ENCODE measurements at regions not wholly inside any gene's neighbourhood (a gene's known extent, or its start where the extent isn't known, plus 50 kb on each side); places are given as distances from the start of the nearest gene placed in this dataset.

DNA sequence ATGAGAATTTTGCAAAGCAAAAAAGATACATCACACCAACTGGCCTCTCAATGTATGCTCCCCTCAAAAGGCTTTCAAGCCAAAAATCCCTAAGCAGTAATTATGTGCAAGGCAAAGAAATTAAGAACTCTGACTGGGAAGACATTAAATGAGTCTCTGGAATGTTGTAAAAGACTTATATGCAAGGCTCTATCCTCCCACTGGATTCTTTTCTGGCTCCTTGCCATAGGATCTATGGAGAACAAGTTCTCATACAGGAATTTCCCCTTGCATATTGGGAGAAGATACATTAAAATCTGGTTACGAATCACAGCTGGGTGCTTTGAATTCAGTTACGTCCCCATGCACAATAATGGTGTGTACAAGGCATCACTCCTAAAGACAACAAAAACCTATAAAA is 73.4 kb upstream of the ATL2 start:
- DNase-seq (ENCODE audit: low spot score) = no peak

DNA sequence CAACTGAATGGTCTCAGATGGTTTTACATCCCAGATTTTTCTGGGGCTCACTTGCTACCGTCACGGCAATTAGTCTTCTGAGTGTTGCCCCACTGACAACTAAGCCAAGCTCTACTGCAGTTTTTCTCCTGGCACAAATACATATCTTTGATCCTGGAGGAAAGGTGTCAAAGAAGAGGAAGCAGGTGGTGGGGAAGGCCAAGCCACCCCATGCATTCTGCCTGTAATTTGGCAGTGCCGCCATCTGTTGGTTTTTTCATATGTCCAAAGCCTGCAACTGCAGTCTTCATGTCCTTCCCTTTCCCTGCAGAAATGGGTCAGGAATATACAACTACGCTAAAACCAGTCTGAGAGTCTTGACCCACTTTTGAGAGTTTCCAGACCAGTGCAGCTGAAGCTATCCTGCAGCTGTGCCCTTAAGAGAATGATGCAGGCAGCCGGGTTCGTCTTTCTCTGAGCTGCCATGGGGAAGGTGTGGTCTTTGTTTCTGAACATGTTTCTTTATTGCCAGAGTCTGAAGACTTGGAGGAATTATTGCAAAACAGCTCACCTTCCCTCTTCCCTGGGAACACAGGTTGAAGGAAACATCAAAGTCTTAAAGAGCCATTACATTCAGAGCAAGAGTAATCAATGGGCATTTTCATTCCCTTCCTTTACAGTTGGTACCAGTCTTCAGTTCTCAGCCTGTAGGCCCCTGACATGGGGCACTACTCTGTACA is 71.8 kb upstream of the ATL2 start:
- no peak for DNase-seq (ENCODE audit: low spot score)

DNA sequence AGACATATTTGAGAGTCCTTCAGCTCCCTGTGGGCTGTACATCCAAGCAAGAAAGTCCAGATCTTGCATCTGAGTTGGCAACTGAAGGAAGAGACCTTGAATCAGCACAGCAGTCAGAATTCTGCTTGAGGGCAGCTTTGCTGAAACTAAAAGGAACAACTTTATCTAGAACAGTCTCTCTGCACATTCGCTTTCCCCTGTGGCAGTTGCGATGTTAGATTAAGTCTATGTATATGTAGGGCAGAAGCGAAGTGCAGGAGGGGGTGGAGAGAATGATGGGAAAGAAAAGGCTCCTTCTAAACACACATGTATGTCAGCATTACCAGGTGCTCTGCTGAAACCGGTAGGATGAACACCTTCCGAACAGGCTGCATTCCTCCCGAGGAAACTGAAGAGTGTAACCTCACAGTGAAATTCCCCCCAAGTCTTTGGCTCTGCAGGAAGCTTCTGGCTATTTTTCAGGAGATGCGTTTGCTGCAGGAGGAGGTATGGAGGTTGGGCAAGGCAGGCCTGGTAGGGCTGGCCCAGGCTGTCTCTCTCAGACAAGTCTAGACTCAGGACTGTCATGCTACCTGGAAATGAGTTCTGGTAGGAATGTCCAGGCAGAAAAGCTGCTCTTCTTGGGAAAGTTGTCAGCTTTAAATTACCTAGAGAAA is 70.0 kb upstream of the ATL2 start:
- no peak for DNase-seq (ENCODE audit: low spot score)

DNA sequence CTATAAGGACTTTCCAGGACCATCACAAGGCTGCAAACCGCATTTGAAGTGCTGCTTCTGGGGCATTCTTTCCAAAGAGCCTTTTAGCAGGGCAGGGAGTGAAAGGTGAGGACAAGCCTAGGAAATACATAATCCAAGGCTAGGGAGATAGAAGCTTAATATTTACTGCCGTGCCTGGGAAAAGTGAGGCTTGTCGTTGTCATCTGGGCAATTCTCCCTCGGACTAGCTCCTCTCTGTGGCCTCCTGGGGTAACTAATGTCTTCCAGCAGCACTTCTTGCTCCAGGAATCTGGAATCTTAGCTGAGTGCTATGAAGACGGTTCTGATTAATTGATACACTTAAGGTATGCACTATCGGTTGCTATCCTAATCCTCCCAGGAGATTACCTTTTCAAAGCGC is 69.3 kb upstream of the ATL2 start:
- DNase-seq (ENCODE audit: low spot score) = no peak

DNA sequence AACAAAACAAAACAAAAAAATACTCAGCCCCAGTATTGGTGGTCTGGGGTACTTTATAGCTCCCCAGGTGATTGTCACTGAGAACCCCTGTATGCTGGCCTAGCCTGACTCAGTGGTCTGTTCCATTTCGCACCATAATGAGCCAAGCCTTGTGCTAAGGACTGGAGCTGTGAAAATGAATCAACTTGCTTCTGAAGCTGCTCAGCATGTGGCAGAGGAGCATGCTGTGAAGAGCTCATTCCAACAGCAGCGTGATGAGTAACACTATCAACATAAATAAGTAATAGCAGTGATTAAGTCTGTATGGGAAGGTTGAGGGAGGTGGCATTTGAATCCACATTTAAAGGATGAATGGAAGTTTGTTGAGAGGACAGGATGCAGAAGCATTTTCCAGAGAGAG is 67.2 kb upstream of the ATL2 start:
- DNase-seq (ENCODE audit: low spot score) = no peak

DNA sequence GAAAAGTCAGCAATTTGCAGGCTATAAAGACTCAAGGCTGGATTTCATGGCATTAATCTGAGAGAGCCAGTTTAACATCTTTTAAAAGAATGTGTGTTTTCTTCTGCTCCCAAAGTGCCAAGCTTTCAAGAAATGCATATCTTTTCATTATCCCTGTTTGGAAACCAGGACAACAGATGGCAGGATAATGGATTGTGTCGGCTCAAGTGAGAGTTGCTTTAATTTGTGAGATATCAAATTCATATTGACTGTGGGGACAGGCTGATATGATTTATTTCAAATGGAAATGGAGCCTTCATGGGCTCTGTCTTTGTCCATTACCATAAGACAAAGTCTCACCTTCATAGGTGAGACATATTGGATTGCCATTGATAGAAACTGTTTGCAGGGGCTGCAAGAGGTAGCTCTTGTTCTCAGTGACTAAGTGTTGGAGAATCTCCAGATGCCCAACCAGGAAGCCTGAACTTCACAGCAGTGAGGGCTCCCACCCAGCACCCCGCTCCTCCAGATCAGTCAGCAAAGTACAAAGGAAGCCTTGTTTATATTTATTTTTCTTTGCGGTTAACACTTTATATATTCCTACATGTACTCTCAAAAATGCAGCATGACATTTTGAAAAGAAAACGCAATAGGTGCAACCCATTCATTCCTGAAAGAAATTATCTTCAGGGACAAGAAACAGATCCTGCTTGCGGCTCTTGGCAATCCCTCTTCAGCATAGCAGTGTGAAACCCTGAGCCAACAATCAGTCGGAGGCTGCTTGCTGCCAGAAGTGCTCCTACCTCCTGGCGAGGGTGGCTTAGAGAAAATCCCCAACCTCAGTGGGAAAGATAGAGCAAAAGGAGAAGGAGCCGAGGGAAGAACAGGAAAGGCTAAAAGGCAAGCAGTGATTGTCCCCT is 65.8 kb upstream of the ATL2 start:
- no peak for DNase-seq (ENCODE audit: low spot score)

DNA sequence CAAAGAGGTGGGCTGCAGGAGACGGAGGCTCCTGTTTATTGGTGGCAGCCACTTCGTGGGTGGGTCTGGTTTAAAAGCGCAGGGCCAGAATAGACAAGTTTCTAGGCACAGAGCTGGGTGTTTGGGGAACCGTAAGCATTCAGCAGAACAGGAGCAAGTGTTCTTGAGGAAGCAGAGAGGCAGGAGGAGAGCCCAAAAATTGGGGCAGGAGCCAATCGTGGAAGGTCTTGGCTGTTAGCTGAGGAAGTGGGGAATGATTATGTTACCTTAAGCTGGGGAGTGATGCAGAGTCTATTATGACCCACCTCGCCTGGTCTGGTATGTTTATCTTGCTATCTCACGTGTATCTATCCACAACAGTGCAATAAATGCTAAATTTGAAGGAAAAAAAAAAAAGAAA is 64.3 kb upstream of the ATL2 start:
- DNase-seq (ENCODE audit: low spot score) = no peak

DNA sequence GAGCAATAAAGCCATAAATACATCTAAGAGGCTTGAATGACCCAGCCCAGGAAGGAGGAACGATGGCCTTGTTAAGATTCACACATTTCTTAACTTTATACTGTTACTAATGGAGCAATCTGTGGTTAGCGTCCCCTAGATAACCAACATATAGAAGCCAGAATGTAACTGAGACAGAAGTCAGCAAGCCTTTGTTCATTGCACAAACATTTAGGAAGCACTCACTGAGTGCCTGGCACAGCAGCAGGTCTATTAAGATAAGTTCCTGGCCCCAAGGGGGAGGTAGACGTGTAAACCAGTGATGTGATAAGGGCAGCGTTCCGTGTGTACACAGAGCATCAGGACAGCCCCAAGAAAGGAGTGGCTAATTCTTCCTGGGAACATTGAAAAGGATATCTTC is 63.6 kb upstream of the ATL2 start:
- DNase-seq (ENCODE audit: low spot score) = no peak

DNA sequence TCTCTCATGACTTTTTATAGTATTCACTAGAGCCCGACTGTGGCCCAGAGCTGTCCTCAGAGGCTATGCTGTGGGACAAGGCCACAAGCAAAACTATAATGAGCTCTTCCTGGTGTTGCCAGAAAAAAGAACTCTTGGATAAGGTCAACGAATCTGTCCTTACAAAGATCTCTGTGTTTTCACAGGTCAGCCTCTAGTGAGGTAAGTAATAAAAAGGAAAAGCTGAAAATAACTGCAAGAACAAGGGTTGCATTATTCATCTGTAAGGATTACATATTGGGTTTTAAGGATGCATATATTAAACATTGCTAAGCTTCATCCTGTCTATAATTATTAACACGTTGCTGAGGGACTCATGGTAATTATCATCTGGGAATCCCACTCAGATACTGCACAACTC is 62.8 kb upstream of the ATL2 start:
- no peak for DNase-seq (ENCODE audit: low spot score)

DNA sequence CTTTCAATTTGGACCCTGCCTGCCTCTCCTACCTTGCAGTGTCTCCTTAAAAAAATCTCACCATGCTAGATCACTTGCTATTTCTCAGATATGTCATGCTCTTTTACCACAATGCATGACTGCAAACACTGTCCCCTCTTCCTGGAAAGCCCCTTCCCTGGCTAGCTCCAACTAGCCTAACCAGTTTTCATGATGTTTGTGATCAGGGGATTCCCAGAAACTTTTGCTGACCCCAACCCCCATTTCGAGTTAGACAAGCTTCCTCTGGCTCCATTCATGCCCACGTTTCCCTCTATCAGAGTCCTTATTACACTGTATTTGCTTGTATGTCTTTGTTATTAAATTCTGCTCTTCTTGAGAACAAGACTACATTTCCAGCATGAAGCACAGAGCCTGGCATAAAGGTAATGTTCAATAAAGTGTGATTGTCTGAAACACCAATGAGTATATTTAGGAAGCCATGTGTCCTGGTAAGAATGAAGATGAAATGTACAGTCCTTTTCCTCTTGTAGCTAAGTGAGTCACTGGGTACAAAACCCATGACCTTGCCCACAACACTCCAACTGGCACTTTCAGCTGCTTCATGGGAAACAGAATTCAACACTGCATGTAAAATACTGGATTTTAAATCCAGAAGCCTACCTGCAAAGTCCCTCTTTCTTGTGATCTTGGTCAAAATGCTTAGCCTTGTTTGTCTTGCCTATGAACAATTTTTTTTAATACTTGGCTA is 62.0 kb upstream of the ATL2 start:
- DNase-seq (ENCODE audit: low spot score) = no peak

DNA sequence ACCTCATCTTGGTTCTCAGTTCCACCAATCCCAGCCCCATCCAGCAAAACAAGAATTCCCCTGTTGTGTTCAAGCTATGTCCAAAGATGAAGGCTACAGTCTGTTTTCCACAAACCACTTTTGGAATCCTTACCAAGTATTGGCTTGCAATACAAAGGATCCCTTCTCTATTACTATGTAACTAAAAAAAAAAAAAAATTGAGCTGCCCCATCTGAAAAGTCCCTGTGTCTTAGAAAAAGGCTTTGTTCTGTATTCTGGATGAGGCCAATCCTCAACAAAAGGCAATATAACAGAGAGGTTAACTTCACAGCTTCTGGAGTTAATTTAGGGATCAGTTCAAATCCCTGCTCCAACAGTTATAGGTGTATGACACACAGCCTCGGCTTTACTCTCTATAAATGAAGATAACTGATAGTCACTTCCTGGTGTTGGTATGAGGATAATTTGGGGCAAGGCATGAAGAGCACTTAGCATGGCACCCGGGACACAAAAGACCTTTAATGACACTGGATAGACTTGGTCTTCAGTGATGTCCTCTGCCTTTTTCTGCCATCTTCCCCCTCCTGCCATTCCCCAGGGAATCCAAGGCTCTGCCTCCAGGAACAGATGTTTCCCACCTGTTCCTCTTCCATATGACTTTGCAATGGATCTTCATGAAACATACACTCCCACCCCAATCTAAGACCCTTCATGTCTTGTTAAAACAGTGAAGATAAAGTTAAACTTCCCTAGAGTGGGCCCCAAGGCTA is 61.2 kb upstream of the ATL2 start:
- DNase-seq (ENCODE audit: low spot score) = no peak

DNA sequence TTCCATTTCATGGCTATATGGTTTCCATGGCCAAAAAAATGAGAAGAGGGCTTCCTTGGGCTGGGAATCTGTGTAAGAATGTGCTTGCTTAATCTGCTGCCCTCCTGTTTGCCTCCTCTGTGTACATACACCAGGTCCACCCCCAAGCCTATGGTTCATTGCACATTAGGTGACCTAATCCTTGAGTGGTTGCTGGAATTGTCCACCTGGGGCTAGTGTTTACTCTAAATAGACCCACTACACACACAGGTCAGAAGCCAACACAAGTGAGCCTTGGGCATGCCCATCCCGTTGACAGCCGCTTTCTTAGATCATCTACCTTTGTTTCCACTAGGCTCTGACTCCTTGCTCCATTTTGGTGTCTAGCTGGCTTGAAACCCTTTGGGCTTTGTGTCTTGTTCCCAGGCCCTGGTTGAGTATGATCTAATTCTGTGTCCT is 59.2 kb upstream of the ATL2 start:
- no peak for DNase-seq (ENCODE audit: low spot score)

DNA sequence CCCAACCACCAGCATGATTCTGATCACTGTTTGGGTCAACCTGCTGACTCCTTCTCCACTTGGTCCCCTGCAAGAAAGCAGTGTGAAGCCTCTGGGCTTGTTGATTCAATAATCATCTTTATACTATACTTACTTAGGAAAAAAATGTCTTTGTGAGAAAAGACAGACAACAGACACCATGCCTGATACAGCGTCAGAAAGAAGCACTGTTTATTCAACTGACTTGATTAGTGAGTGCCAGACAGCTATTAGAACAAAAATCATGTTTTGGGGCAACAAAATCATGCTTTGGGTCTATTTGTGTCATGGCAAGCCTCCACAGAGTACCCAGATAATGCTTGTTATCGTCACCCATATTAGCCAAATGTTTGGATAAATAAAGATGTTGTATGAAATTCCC is 58.7 kb upstream of the ATL2 start:
- no peak for DNase-seq (ENCODE audit: low spot score)

DNA sequence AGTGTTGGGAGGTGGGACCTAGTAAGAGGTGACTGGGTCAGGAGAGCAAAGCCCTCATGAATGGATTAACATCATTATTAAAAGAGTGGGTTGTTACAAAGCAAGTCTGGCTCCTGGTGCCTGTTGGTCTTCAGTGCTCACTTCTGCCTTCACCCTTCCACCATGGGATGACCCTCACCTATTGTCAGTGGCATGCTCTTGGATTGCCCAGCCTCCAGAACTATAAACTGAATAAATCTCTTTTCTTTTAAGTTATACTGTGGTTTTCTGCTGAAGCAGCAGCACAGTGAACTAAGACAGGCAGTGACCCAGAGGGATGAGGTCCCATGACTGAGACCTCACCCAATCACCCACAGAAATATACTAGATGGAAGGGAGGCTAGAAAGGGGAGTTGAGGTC is 57.5 kb upstream of the ATL2 start:
- no peak for DNase-seq (ENCODE audit: low spot score)

DNA sequence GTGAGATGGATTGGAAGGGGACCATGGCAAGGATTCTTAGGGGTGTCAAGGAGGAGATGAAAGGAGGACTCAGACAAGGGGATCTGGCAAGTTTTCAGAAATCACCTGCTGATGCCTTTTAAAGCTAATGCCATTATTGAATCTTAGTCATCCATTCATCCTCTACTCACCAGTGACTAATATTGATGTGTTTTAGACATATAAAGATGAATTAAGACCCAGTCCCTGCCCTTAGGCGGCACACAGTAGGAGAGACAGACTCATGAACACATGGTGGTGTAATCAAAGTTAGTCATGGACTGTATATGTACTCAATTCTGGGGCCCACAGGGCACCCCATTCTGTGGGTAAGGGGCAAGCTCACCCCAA is 56.5 kb upstream of the ATL2 start:
- DNase-seq (ENCODE audit: low spot score) = no peak

DNA sequence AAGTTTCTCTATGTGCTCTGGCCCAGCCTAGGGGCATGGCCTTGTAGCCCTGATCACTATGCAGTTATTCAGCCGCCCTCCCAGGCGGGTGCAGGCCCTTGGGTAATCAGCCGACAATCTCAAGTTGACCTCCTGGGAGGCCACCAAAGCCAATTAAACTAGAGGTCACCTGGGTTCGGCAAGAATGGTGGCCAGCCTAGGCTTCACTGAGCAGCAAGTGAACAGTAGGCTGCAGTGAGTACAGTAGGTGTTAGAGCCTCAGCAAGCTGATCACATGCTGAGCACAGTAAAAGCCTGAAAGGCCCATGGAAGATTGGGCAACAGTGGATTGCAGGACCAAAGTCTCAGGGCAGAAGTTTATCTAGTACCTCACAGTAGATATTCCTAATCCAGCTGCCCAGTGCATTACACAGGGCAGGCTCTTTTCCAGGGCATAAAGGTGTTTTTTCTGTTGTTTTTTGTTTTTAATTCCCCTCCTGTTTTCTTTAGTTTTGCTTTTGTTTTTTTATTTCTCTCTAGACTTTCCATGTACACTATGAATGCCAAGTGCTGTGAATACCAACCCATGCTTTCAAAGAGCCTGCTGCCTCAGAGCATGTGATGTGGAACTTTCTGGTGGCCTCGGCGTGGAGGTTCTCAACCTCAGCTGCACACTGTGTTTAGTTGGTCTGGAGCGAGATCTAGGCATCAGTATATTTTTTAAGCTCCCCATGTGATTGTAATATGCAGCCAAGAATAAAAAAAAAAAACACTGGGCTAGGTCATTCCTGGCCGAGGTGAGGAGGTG is 55.9 kb upstream of the ATL2 start:
- DNase-seq (ENCODE audit: low spot score) = no peak

DNA sequence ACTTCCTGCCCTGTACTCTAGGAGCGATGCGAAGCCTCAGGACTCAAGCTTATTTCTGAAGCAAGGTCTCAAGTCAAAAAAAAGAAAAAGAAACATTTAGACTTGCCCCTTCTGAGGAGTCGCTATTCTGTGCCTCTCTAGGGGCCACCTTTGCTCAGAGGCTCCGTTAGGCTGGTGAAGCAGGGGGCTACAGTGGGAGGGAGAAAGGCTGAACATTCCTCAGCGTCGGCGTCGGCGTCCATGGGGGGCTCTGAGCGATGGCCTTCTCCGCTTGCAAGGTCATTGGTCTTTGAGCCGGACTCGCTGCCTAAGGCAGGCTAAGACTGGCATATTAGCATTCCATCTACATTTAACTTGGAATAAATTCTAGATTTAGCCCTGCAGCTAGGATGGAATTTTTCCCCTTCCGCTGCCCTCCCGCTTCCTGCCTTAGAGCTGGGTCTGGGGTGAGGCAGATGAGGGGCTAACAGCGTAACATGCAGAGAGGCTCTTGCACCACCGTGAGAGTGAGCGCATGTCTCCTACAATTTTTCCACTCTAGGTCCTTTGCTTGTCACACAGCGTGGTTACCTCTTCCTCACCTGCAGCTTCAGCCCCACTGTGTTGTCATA is 53.6 kb upstream of the ATL2 start:
- DNase-seq (ENCODE audit: low spot score) = no peak

DNA sequence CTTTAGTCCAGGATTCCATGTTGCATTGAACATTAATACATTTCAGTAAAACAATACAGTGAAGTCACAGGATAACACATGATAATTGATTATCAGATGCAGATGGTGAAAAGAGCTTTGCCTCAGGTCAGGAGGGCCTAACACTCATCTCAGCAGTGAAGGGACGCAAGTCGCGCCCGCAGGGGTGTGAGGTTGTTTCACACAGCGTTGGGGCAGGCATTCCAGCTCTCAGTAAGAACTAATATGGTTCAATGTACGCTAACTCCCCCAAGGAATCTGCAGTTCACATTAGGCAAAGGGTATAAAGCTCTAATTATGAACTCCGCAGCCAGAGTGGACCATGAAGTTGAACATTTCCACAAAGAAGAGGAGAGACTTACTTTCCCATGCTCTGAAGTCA is 53.1 kb upstream of the ATL2 start:
- DNase-seq (ENCODE audit: low spot score) = no peak

DNA sequence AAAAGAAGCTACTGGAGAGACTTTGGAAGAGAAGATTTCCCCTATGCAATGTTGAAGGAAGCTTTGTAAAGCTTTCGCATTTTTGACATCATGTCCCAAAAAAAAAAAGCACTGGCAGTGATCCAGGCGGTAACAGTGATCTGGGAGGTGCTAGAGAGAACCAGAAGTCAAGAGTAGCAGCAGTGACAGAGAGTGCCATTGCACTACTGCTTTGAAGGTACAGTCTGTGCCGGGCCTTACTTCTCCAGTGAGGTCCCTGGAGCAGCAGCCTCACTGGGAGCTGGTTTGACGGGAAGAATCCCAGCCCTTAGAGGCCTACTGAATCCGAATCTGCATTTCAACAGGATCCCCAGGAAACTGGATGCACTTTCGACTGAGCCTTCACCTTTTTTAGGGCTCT is 50.9 kb upstream of the ATL2 start:
- DNase-seq (ENCODE audit: low spot score) = no peak

DNA sequence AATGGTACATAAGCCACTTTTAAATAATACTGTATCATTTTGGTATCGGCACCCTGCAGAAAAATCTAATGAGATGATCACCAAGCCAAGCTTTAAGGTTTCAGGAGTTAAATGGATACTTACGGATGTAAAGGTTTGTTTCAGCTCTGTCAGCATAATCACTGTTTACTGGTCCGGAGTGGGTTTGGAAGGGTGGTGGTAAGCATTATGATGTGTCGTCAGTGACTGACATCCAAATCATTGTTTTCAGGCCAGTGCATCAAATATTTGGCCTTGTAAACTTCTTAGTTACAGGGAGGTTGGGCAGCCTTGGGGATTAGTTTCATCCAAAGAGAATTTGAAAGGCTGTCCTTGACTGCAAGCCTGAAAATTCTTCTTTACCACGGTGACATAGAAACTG is 50.0 kb upstream of the ATL2 start:
- no peak for DNase-seq (ENCODE audit: low spot score)

Data from ecto neural progenitor cell (in vitro differentiated cells).